ENCODE measurements at regions not wholly inside any gene's neighbourhood (a gene's known extent, or its start where the extent isn't known, plus 50 kb on each side); places are given as distances from the start of the nearest gene placed in this dataset.
A peak's percentile ranks its signal among the peaks of the same experiment; 100 is the strongest.

DNA sequence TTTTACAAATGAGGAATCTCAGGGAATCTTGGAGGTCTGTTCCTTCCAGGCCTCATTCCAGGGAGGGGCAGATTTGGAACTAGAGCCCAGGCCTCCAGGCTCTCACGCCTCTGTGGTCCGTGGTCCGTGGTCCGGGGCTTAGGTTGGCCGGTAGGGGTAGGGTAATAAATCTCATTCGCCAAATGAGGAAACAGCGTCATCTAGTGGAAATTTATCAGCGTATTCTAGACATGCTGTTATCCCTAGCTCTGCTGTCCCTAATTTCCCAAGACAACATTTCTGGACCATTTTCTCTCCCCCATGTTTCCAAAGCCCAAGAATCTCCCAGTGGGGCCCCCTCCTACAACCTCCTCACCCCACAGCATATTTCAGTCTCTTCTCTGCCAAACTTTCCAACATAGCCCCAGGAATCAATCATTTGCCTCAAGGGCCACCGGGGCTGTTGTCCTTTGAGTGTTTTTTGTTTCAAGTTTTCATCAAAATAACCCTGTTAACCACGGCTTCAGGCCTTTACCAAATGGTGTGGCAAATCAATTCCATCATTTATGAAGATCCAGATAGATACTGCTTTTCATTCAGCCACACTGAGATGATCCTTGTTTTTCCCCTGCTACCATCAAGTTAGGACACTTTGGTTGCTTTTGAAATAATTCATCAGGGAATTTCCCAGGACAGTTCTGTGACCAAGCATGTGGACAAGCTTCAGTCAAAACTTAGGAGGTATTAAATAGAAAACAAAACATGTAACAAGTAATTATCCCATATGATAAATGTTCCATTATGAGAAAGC lies 126.8 kb downstream of the ALDH8A1 start:
- peak; percentile 28 for DNase-seq
- Mint-ChIP-seq H3K4me3 (ENCODE audit: unreplicated experiment) (no peak overlapping the region), H3K27ac (ENCODE audit: unreplicated experiment) (no peak overlapping the region), H3K4me1 (ENCODE audit: low read depth, unreplicated experiment) (peaks cover 3% of the 10 kb centered on the region), H3K27me3 (ENCODE audit: unreplicated experiment) (no peaks in the 10 kb centered on the region), H3K9me3 (ENCODE audit: unreplicated experiment) (no peaks in the 10 kb centered on the region), H3K36me3 (ENCODE audit: unreplicated experiment) (no peaks in the 10 kb centered on the region)
- TF ChIP-seq, protein P1, sequence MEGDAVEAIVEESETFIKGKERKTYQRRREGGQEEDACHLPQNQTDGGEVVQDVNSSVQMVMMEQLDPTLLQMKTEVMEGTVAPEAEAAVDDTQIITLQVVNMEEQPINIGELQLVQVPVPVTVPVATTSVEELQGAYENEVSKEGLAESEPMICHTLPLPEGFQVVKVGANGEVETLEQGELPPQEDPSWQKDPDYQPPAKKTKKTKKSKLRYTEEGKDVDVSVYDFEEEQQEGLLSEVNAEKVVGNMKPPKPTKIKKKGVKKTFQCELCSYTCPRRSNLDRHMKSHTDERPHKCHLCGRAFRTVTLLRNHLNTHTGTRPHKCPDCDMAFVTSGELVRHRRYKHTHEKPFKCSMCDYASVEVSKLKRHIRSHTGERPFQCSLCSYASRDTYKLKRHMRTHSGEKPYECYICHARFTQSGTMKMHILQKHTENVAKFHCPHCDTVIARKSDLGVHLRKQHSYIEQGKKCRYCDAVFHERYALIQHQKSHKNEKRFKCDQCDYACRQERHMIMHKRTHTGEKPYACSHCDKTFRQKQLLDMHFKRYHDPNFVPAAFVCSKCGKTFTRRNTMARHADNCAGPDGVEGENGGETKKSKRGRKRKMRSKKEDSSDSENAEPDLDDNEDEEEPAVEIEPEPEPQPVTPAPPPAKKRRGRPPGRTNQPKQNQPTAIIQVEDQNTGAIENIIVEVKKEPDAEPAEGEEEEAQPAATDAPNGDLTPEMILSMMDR (IDR thresholded peaks at IDR 0.05; ENCODE audit: partially characterized antibody, unreplicated experiment), result peak; percentile 80

DNA sequence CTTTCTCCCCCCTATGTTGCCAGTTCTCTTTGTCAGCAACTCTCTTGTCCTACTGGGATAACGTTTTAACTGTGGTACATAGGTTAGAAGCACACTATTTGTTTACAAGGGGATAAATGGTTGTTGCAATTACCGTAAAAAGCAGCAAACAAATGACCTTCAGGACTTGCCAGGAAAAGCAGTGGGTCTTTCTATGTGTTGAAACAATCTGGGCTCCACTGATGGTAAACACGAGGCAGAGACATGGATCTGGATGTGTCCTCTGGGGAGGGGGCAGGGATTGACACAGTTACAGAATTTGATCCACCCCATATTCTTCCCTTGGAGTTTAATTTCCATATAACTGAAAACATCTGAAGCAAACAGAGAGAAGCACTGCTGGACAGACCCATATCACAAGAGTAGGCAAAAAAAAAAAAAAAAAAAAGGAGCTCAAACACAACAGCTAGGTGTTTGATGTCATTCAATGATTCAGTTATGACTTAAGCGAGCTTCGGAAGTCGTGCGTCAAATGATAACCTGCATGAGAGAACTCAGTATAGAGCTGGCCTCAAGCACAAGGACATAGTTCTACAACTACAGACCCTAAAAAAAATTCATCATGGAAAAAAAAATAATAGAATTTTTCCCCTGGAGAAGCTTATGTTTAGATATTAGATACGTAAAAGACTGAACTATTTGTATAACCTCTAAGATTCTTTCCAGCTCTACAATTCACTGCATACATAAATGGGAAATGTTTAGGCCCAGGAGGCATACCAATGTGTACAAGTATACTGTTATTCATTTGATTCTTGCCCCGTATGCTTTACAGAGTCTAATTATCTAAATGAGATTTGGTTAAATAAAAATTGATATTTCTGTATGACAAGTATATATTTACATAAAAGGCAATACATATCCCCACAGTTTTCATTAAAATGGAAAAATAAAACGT lies 127.7 kb downstream of the ALDH8A1 start:
- DNase-seq, result no peak
- TF ChIP-seq, protein P1 (IDR thresholded peaks at IDR 0.05; ENCODE audit: partially characterized antibody, unreplicated experiment), result no peak
- H3K4me1 Mint-ChIP-seq (ENCODE audit: low read depth, unreplicated experiment), result peaks cover 3% of the 10 kb centered on the region
- no peaks in the 10 kb centered on the region for H3K36me3 Mint-ChIP-seq (ENCODE audit: unreplicated experiment)
- H3K9me3 Mint-ChIP-seq (ENCODE audit: unreplicated experiment), result no peaks in the 10 kb centered on the region
- no peak overlapping the region for H3K4me3 Mint-ChIP-seq (ENCODE audit: unreplicated experiment)
- H3K27me3 Mint-ChIP-seq (ENCODE audit: unreplicated experiment), result no peaks in the 10 kb centered on the region
- H3K27ac Mint-ChIP-seq (ENCODE audit: unreplicated experiment), result no peak overlapping the region

- Mint-ChIP-seq H3K9me3 (ENCODE audit: unreplicated experiment) (no peaks in the 10 kb centered on the region), H3K36me3 (ENCODE audit: unreplicated experiment) (no peaks in the 10 kb centered on the region), H3K27ac (ENCODE audit: unreplicated experiment) (no peak overlapping the region), H3K4me3 (ENCODE audit: unreplicated experiment) (no peak overlapping the region), H3K4me1 (ENCODE audit: low read depth, unreplicated experiment) (peaks cover 3% of the 10 kb centered on the region), H3K27me3 (ENCODE audit: unreplicated experiment) (no peaks in the 10 kb centered on the region)
- TF ChIP-seq, protein P1 (IDR thresholded peaks at IDR 0.05; ENCODE audit: partially characterized antibody, unreplicated experiment), result no peak
- DNase-seq, result no peak
Measured at GRCh38 chr6:134821397-134821796, 128.5 kb downstream of the ALDH8A1 start.

- no peaks in the 10 kb centered on the region for H3K27me3 Mint-ChIP-seq (ENCODE audit: unreplicated experiment)
- peaks cover 3% of the 10 kb centered on the region for H3K4me1 Mint-ChIP-seq (ENCODE audit: low read depth, unreplicated experiment)
- TF ChIP-seq, protein P1 (IDR thresholded peaks at IDR 0.05; ENCODE audit: partially characterized antibody, unreplicated experiment), result no peak
Measured at GRCh38 chr6:134819863-134820800, 129.8 kb downstream of the ALDH8A1 start.

More at GRCh38 chr6:134819863-134820800, 129.8 kb downstream of the ALDH8A1 start:
- Mint-ChIP-seq H3K27ac (ENCODE audit: unreplicated experiment) (no peak overlapping the region), H3K9me3 (ENCODE audit: unreplicated experiment) (no peaks in the 10 kb centered on the region), H3K4me3 (ENCODE audit: unreplicated experiment) (no peak overlapping the region), H3K36me3 (ENCODE audit: unreplicated experiment) (no peaks in the 10 kb centered on the region)
- DNase-seq, result no peak

Data from glutamatergic neuron (in vitro differentiated cells).